ENCODE measurements at regions not wholly inside any gene's neighbourhood (a gene's known extent, or its start where the extent isn't known, plus 50 kb on each side); places are given as distances from the start of the nearest gene placed in this dataset.

GRCh38 chr2:181841079-181841478 lies 50.5 kb upstream of the ITPRID2 start:
- no peak for TF ChIP-seq CTCF (IDR thresholded peaks at IDR 0.05; ENCODE audit: borderline replicate concordance, control extremely low read depth, extremely low read depth, insufficient read depth, missing control alignments)
- in situ Hi-C loops (cut with MboI; ENCODE audit: low sequenced_read_pairs, unreplicated experiment), result no loop called here
- no peak for DNase-seq (ENCODE audit: low spot score)
